ENCODE measurements at regions not wholly inside any gene's neighbourhood (a gene's known extent, or its start where the extent isn't known, plus 50 kb on each side); places are given as distances from the start of the nearest gene placed in this dataset.

- TF ChIP-seq CTCF (IDR thresholded peaks at IDR 0.05) (peak in 1 of 3 donors; percentile 37), POLR2A (IDR thresholded peaks at IDR 0.05) (no peak)
Observed at GRCh38 chr2:194166818-194167217, 1490.2 kb upstream of the SLC39A10 start.

Measured in breast epithelium (tissue), 3 donors.